Colonic mucosa (tissue), 4 donors: ENCODE measurements at regions not wholly inside any gene's neighbourhood (a gene's known extent, or its start where the extent isn't known, plus 50 kb on each side); places are given as distances from the start of the nearest gene placed in this dataset.
"Not testable (repeated sequence)": the region's sequence is repeated elsewhere in the genome, so short reads cannot be mapped to it uniquely, and the experiment has no call there.

ENCODE experiments used
- DNase-seq: peaks from one replicate; pipeline ENCODE4 v3.0.0-alpha.2; 2020
- H3K27ac ChIP-seq: fragments of 200-600 bp; one replicate; pipeline ENCODE4 v1.8.0; 2021
- H3K27me3 ChIP-seq: fragments of 200-600 bp; one replicate; pipeline ENCODE4 v1.8.0; 2021
- H3K36me3 ChIP-seq: fragments of 200-600 bp; one replicate; pipeline ENCODE4 v1.8.0; 2021
- H3K4me1 ChIP-seq: fragments of 200-600 bp; one replicate; pipeline ENCODE4 v1.8.0; 2021; ENCODE audit warnings: mild to moderate bottlenecking
- H3K4me3 ChIP-seq: fragments of 200-600 bp; one replicate; pipeline ENCODE4 v1.8.0; 2021
- H3K9ac ChIP-seq, 2 donors: one replicate each; pipeline ENCODE4 v1.7.0; 2013; ENCODE audit warnings: control low read depth in 2 of 2, low read depth in 2 of 2, low read length in 2 of 2
- H3K9me3 ChIP-seq: fragments of 200-600 bp; one replicate; pipeline ENCODE4 v1.8.0; 2021
- intact Hi-C: fragments of 100-400 bp; cut with DNase I; formaldehyde crosslinking; loops from one replicate; pipeline ENCODE4 v1.14.1; 2022
- TF ChIP-seq, protein P1 (sequence below): fragments of 200-600 bp; IDR thresholded peaks from one replicate; pipeline ENCODE4 v1.8.0; 2022; ENCODE audit warnings: antibody characterized with exemption, mild to moderate bottlenecking
- donor health status: healthy.
- donor health status: DM: no; HTN: no; CAD: no.
- donor health status: DM: no; HTN: no; CAD: no.

- Histone ChIP-seq H3K27me3 (no peaks in the 10 kb centered on the region), H3K36me3 (no peaks in the 10 kb centered on the region), H3K27ac (no peak overlapping the region), H3K4me1 (no peaks in the 10 kb centered on the region), H3K9ac (no peak overlapping the region), H3K9me3 (no peaks in the 10 kb centered on the region), H3K4me3 (no peak overlapping the region)
- no peak for DNase-seq
- intact Hi-C loops = no loop called here
- TF ChIP-seq, protein P1, sequence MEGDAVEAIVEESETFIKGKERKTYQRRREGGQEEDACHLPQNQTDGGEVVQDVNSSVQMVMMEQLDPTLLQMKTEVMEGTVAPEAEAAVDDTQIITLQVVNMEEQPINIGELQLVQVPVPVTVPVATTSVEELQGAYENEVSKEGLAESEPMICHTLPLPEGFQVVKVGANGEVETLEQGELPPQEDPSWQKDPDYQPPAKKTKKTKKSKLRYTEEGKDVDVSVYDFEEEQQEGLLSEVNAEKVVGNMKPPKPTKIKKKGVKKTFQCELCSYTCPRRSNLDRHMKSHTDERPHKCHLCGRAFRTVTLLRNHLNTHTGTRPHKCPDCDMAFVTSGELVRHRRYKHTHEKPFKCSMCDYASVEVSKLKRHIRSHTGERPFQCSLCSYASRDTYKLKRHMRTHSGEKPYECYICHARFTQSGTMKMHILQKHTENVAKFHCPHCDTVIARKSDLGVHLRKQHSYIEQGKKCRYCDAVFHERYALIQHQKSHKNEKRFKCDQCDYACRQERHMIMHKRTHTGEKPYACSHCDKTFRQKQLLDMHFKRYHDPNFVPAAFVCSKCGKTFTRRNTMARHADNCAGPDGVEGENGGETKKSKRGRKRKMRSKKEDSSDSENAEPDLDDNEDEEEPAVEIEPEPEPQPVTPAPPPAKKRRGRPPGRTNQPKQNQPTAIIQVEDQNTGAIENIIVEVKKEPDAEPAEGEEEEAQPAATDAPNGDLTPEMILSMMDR = no peak
Observed at GRCh38 chr5:91301106-91301846, 81.8 kb downstream of the ARRDC3 start.

- no peak for DNase-seq
- TF ChIP-seq, protein P1 = no peak
Observed at GRCh38 chr5:91297994-91298393, 85.1 kb downstream of the ARRDC3 start.

DNA sequence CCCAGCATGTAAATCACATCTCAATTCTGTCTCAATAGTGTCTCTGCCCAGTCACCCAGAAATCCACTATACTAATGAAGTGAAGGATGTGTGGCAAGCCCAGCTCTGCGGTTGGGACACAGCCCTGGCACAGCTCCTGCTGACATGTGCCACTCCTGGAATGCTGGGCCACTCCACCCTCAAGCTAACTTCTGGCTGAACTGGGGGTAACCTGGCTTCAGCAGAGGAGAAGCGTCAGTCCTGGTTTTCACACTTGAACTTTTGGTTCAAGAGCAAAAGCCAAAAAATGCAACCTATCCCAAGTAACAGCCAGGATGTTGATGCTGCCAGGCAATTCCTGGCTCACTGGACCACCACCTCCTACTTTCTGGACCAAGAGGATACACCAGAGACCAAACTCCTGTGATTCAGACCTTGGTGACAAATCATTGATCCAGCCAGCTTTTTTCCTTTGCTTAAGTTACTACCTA, 86.4 kb downstream of the ARRDC3 start:
- H3K27me3 ChIP-seq = no peaks in the 10 kb centered on the region
- TF ChIP-seq, protein P1 = no peak
- H3K27ac ChIP-seq = no peak overlapping the region
- no peaks in the 10 kb centered on the region for H3K36me3 ChIP-seq
- intact Hi-C loops = no loop called here
- H3K4me1 ChIP-seq = no peaks in the 10 kb centered on the region
- no peak for DNase-seq
- no peaks in the 10 kb centered on the region for H3K9me3 ChIP-seq
- H3K9ac ChIP-seq = no peak overlapping the region
- H3K4me3 ChIP-seq = no peak overlapping the region

More at GRCh38 chr5:91297994-91298393, 85.1 kb downstream of the ARRDC3 start:
- H3K27me3 ChIP-seq = no peaks in the 10 kb centered on the region
- H3K9ac ChIP-seq = no peak overlapping the region
- no peak overlapping the region for H3K4me3 ChIP-seq
- intact Hi-C loops = no loop called here
- H3K36me3 ChIP-seq = no peaks in the 10 kb centered on the region
- no peaks in the 10 kb centered on the region for H3K9me3 ChIP-seq
- no peaks in the 10 kb centered on the region for H3K4me1 ChIP-seq
- H3K27ac ChIP-seq = no peak overlapping the region

DNA sequence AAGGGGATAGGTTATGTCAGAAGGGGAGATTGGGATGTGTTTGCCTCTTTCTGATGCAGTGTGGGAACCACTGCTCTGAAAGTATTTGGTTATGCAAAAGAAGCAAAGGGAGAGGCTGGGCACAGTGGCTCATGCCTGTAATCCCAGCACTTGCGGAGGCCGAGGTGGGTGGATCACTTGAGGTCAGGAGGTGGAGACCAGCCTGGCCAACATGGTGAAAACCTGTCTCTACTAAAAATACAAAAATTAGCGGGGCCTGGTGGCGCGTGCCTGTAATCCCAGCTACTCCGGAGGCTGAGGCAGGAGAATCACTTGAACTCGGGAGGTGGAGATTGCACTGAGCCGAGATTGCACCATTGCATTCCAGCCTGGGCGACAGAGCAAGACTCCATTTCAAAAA, 87.0 kb downstream of the ARRDC3 start:
- H3K27me3 ChIP-seq, H3K9me3 ChIP-seq, H3K4me1 ChIP-seq, intact Hi-C loops, H3K27ac ChIP-seq, H3K36me3 ChIP-seq, DNase-seq, H3K4me3 ChIP-seq, H3K9ac ChIP-seq: not testable (repeated sequence)

DNA sequence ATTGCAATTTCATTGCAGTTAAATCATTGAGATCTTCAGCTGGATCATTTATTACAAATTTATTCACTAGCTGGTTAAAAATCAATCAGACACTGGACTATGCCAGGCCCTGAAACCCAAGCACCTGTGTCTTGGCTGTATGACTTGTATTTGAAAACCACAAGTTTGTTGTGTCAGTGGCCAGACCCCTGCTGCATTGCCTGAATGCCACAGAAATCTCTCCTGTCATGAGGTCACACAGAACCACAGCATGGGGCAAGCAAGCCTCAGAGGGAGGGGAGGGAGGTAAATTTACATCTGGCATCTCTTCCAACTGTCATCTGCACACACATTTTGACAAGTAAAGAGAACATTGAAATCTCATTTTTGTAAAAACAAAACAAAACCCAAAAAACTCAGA, 90.0 kb downstream of the ARRDC3 start:
- TF ChIP-seq, protein P1 = no peak
- intact Hi-C loops = no loop called here
- DNase-seq = no peak
- no peaks in the 10 kb centered on the region for H3K27me3 ChIP-seq
- H3K9me3 ChIP-seq = no peaks in the 10 kb centered on the region
- no peak overlapping the region for H3K27ac ChIP-seq
- H3K4me1 ChIP-seq = no peaks in the 10 kb centered on the region
- H3K9ac ChIP-seq = no peak overlapping the region
- H3K4me3 ChIP-seq = no peak overlapping the region
- H3K36me3 ChIP-seq = no peaks in the 10 kb centered on the region
